PC-9 (cell line): ENCODE measurements at regions not wholly inside any gene's neighbourhood (a gene's known extent, or its start where the extent isn't known, plus 50 kb on each side); places are given as distances from the start of the nearest gene placed in this dataset.

Source experiments
- BruUV-seq: library from RNA; stranded (reverse); fragments of 400-500 nt; replicated peaks from 2 replicates; lab custom pipeline; 2021; lab: Mats Ljungman, UMichigan
- CTCF ChIA-PET: fragments of 300-600 bp; sonication (Branson Sonifier 250); formaldehyde crosslinking; loops from one replicate; lab custom pipeline; 2022; ENCODE audit warnings: antibody characterized with exemption; lab: Charles Lee
- POLR2A ChIA-PET: fragments of 300-600 bp; sonication (Branson Sonifier 250); formaldehyde crosslinking; loops from one replicate; lab custom pipeline; 2022; ENCODE audit warnings: antibody characterized with exemption; ENCODE audit not compliant: unreplicated experiment; lab: Charles Lee
- DNase-seq, 2 experiments: peaks; one replicate each; pipeline versions ENCODE4 v3.0.0 to v3.0.0-alpha.2; 2015 to 2022; ENCODE audit warnings: mixed read lengths in 1 of 2
- H2AFZ ChIP-seq: fragments of 200-600 bp; sonication (generic); 2 replicates; pipeline ENCODE4 v1.8.1; 2017; ENCODE audit warnings: antibody characterized with exemption
- H3F3A ChIP-seq: fragments of 200-600 bp; sonication (generic); 2 replicates; pipeline ENCODE4 v1.8.1; 2017; ENCODE audit warnings: antibody characterized with exemption, mild to moderate bottlenecking, low read depth; ENCODE audit not compliant: insufficient read depth
- H3K27ac ChIP-seq: fragments of 200-600 bp; sonication (generic); 2 replicates; pipeline ENCODE4 v1.6.1; 2016; ENCODE audit warnings: mixed run types
- H3K27me3 ChIP-seq: fragments of 200-600 bp; sonication (generic); 2 replicates; pipeline ENCODE4 v1.6.1; 2016; ENCODE audit warnings: low read depth, mixed run types; ENCODE audit not compliant: insufficient read depth
- H3K36me3 ChIP-seq: fragments of 200-600 bp; sonication (generic); 2 replicates; pipeline ENCODE4 v1.6.1; 2016; ENCODE audit warnings: low read depth, mixed run types
- H3K4me1 ChIP-seq: fragments of 200-600 bp; sonication (generic); replicated peaks from 2 replicates; pipeline ENCODE4 v1.6.1; 2016; ENCODE audit warnings: mixed run types; ENCODE audit not compliant: insufficient read depth
- H3K4me2 ChIP-seq: fragments of 200-600 bp; sonication (generic); 2 replicates; pipeline ENCODE4 v1.6.1; 2017; ENCODE audit warnings: mixed run types
- H3K4me3 ChIP-seq: fragments of 200-600 bp; sonication (generic); 2 replicates; pipeline ENCODE4 v1.6.1; 2016; ENCODE audit warnings: mixed run types
- H3K79me2 ChIP-seq: fragments of 200-600 bp; sonication (generic); 2 replicates; pipeline ENCODE4 v1.6.1; 2017; ENCODE audit warnings: low read depth, mixed run types
- H3K9me2 ChIP-seq: fragments of 200-600 bp; sonication (generic); 2 replicates; pipeline ENCODE4 v1.8.1; 2017; ENCODE audit warnings: mild to moderate bottlenecking; ENCODE audit not compliant: insufficient read depth
- H3K9me3 ChIP-seq: fragments of 200-600 bp; sonication (generic); 2 replicates; pipeline ENCODE4 v1.8.1; 2016; ENCODE audit warnings: low read depth; ENCODE audit not compliant: insufficient read depth
- H4K20me1 ChIP-seq: fragments of 200-600 bp; sonication (generic); 2 replicates; pipeline ENCODE4 v1.8.1; 2017; ENCODE audit not compliant: insufficient read depth
- CTCF ChIP-seq: fragments of 200-600 bp; sonication (generic); conservative IDR thresholded peaks from 2 replicates; pipeline ENCODE4 v1.6.1; 2017; ENCODE audit warnings: mixed run types, antibody characterized with exemption, mild to moderate bottlenecking, moderate library complexity
- EZH2 ChIP-seq: fragments of 200-600 bp; sonication (generic); IDR thresholded peaks from 2 replicates; pipeline ENCODE4 v1.8.0; 2017; ENCODE audit warnings: antibody characterized with exemption, low read depth
- intact Hi-C: fragments of 100-400 bp; cut with micrococcal nuclease; formaldehyde crosslinking; loops from one replicate; pipeline ENCODE4 v1.10.0; 2022; ENCODE audit not compliant: unreplicated experiment

- H3F3A ChIP-seq = no peaks in the 10 kb centered on the region
- TF ChIP-seq CTCF (no peak), EZH2 (no peak)
- POLR2A ChIA-PET = no interaction called here
- H3K79me2 ChIP-seq = no peaks in the 10 kb centered on the region
- H3K27ac ChIP-seq = no peak overlapping the region
- H3K4me1 ChIP-seq = peaks cover 10% of the 10 kb centered on the region; the same call in 1 of the 2 replicates
- no peak overlapping the region for H3K4me3 ChIP-seq
- H3K4me2 ChIP-seq = no peak overlapping the region
- 0 out of 2 replicates have a peak, but pooled peaks cover 7% of the 10 kb centered on the region for H3K9me3 ChIP-seq
- no peaks in the 10 kb centered on the region for H4K20me1 ChIP-seq
- no TSS peak for BruUV-seq
- H2AFZ ChIP-seq = no peak overlapping the region
- no peaks in the 10 kb centered on the region for H3K36me3 ChIP-seq
- no peak for DNase-seq
- intact Hi-C loops = loop anchor here (10.0 kb wide), 1 partner anchor 217 kb away; no protein-coding TSS in a partner anchor
- H3K9me2 ChIP-seq = no peaks in the 10 kb centered on the region
- no peaks in the 10 kb centered on the region for H3K27me3 ChIP-seq
- CTCF ChIA-PET = no interaction called here
These were observed 814.6 kb downstream of the SLC4A3 start for GRCh38 chr2:220442012-220442411.

- Histone ChIP-seq H3K4me3 (no peak overlapping the region), H3K27me3 (no peaks in the 10 kb centered on the region), H3F3A (no peaks in the 10 kb centered on the region), H2AFZ (no peak overlapping the region), H3K79me2 (no peaks in the 10 kb centered on the region), H4K20me1 (no peaks in the 10 kb centered on the region), H3K4me1 (peaks cover 10% of the 10 kb centered on the region; the same call in 1 of the 2 replicates), H3K36me3 (no peaks in the 10 kb centered on the region), H3K9me2 (no peaks in the 10 kb centered on the region), H3K9me3 (0 out of 2 replicates have a peak, but pooled peaks cover 7% of the 10 kb centered on the region), H3K4me2 (no peak overlapping the region), H3K27ac (no peak overlapping the region)
- ChIA-PET CTCF (no interaction called here), POLR2A (no interaction called here)
- intact Hi-C loops = loop anchor here (10.0 kb wide), 1 partner anchor 221 kb away; no protein-coding TSS in a partner anchor
- no peak for DNase-seq
- BruUV-seq = no TSS peak
- TF ChIP-seq EZH2 = no peak
- TF ChIP-seq CTCF = no peak
These were observed 818.1 kb downstream of the SLC4A3 start for GRCh38 chr2:220445429-220446105.

- Histone ChIP-seq H2AFZ (no peak overlapping the region), H3K4me1 (peaks cover 10% of the 10 kb centered on the region; the same call in 1 of the 2 replicates), H3K36me3 (no peaks in the 10 kb centered on the region), H3K4me2 (no peak overlapping the region), H4K20me1 (no peaks in the 10 kb centered on the region), H3K9me3 (0 out of 2 replicates have a peak, but pooled peaks cover 7% of the 10 kb centered on the region), H3K4me3 (no peak overlapping the region), H3K27me3 (no peaks in the 10 kb centered on the region), H3K9me2 (no peaks in the 10 kb centered on the region), H3F3A (no peaks in the 10 kb centered on the region), H3K27ac (no peak overlapping the region), H3K79me2 (no peaks in the 10 kb centered on the region)
- TF ChIP-seq CTCF (no peak), EZH2 (no peak)
- BruUV-seq = no TSS peak
- no peak for DNase-seq
- ChIA-PET POLR2A (no interaction called here), CTCF (no interaction called here)
- intact Hi-C loops = loop anchor here (10.0 kb wide), 1 partner anchor 221 kb away; no protein-coding TSS in a partner anchor
These were observed 818.8 kb downstream of the SLC4A3 start for GRCh38 chr2:220446106-220446712.
